ENCODE measurements at regions not wholly inside any gene's neighbourhood (a gene's known extent, or its start where the extent isn't known, plus 50 kb on each side); places are given as distances from the start of the nearest gene placed in this dataset.
"Not testable (repeated sequence)": the region's sequence is repeated elsewhere in the genome, so short reads cannot be mapped to it uniquely, and the experiment has no call there.

DNA sequence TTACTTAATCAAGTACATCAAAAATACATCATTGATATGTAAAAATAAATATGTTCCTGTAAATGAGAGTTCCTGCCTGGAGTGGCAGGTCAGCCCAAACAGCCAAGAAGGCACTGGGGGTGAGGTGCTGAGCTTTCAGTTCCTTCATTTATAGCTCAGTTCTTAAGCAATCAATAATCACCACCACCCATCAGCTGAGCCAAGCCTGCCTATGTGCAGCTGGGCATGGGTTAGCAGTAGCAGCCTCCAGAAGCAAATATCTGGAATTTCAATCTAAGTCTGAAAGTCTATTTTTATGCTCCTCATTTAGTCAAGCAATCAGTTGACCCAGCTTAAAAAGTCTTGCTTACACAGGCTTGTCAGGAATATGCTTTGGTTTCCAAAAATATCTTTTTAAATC, 811.0 kb upstream of the AMELY start:
- peak; percentile 78 for DNase-seq

DNA sequence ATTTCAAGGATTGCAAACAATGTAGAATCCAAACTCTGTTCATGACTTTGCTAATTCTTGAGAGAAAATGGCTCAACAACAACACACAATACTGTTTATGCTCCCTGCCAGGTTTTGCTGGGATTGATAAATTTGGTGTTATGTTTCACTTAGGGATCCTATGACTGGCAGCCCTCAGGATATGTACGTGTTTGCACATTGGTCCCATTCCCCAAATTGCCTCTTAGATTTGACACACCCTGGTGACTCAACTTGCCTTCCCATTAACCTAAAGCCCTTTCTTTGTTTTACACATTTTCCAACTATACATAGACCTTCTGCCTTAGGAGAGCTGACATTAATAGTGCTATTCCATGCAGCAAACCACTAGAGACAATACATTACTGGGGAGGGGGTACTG, 809.4 kb upstream of the AMELY start:
- DNase-seq: no peak

DNA sequence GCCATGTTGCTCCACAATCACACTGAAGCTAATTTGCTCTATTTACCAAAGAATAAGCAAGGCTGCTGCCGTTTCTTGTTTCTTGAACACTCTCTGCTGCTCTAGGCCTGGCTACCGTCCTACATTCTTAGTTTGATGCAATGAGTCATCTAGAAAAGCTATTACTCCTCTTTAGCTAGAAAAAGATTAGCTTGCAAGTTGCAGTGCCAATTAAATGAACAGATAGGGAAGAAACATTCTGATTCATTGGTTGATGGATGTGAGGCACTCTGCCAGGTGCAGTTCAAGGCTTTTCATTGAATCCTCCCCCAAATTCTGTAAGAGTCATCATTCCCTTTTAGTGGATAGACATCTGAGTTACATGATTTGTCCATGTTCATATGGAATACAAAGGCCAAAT, 807.7 kb upstream of the AMELY start:
- no peak for DNase-seq

DNA sequence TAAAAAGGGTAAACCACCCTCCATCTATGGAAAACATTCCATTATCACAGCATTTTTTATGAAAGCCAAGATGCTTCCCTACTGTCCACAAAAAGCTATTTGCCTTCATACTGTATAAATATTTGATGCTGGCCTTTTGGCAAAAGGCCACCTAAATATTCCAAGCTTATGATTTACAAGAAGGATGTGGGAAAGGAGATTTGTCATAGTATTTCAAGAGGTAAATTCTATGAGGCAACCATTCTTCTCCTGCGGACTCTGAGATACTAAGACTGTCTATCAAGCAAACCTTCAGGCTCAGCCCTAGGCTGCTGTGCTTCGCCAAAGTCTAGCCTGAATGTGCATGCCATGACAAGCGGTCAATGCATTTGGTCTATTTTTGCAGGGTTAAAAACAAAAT, 807.1 kb upstream of the AMELY start:
- no peak for DNase-seq

DNA sequence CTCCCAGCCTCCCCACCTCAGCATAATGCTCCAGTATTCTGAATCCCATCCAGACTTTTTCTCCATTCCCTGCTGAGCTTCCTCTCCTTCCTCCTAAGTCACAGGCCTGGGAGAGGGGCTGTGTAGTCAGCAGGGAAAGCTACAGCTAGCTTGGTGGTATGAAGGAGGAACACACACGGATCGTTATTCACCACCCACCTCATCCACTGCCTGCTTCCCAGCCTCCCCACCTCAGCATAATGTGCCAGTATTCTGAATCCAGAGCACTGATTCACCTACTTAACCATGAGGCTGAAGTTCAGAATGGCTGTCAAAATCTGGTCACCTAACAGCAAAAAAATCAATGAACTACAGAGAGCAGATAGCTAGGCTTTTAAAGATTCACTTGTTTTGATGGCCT, 806.6 kb upstream of the AMELY start:
- no peak for DNase-seq

DNA sequence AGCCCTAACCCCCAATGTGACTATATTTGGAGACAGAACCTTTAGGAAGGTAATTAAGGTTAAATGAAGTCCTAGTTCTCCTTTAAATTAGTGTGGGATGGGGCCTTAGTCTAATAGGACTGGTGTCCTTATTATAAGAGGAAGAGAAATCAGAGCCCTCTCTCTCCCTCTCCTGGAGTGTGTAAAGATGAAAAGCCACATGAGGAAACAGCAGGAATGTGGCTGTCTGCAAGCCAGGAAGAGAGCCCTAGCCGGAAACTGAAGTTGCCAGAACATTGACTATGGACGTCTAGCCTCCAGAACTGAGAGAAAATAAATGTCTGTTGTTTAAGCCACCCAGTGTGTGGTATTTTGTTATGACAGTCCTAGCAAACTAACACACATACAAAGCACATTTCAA, 802.9 kb upstream of the AMELY start:
- DNase-seq: peak; percentile 45 to 46

DNA sequence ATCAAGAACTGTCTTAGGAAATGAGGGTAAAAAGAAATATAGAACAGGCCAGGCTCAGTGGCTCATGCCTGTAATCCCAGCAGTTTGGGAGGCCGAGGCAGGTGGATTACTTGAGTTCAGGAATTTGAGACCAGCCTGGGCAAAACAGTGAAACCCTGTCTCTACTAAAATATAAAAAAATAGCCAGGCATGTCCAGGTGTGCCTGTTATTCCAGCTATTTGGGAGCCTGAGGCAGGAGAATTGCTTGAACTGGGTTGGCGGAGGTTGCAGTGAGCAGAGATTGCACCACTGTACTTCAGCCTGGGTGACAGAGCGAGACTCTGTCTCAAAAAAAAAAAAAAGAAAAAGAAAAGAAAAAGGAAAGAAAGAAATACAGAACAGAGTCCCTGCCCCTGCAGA, 802.2 kb upstream of the AMELY start:
- not testable (repeated sequence) for DNase-seq

DNA sequence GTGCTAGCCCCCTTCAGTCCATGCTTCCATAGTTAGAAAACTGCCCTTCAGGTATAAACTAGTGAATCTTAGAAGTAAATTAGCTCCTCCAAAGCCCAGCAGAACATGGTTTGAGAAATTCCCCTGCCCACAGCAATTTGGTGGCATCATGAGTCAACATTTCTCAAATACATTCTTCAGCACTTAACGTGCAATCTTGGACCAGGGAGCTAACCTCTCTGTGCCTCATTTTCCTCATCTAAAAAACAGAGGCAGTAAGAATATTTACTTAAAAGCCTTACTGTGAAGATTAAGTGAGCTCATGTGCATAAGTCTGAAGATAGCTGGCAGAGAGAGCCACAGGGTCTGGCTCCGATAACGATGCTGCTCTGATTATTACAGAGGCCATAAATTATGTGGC, 800.7 kb upstream of the AMELY start:
- DNase-seq: peak in 1 of 2 donors; percentile 23

DNA sequence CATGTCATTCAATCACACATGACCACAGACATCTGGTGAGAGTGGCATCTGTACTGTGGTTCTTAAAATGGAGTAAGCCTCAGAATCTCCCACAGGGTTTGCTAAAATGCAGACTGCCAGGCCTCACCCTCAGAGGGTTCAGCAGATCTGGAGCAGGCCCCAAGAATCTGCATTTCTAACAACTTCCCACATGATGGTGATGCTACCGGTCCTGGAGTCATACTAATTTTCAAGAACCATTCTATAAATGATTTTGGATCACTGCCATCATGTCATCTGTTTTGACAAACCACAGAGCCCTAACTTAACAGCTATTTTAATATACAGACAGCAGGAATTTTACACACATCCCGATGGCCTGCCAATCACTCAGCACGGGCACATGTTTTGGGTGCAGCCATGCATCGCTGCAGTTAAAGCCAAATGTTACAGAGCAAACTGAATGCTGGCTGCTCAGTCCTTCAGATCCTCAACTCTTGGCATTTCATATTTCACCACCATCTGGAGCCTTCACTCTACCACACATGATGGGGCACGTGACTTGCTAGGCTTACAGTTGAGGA, 792.1 kb upstream of the AMELY start:
- DNase-seq: no peak

DNA sequence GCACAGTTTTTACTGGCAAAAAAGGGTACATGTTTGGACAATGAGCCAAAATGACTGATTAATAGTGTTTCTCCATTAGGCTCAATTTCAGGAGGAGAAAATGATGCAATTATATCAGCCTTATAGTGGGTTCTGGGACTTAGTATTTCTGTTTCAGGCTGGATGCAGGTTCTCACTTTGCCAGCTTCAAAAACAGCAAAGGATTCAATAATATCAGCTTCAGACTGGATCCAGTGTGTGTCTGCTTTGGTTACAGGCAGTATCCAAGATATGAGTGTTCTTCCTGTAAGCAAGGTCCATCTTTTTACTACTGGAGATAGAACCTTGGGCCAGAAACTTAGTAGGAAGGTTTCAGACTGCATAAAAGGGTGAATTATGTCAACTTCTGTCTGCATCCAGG, 790.9 kb upstream of the AMELY start:
- DNase-seq: no peak

DNA sequence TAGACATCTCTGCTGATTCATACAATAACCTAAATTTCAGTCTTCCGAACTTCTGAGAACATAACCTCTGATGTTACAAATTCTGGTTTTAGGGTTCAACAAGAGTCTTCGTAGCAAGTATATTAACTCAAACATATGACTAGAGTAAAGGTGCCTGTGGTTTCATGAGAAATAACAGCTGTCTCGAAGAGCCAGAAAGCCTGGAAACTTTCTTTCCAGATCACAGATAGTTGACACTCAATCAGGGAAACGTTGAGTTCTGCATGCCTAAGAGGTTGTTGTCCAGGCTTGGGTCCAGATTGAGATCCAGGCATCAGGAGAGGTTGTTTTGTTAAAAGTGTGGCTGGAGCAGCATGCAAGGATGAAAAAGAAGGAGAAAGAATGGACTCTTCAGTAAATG, 790.1 kb upstream of the AMELY start:
- DNase-seq: no peak

DNA sequence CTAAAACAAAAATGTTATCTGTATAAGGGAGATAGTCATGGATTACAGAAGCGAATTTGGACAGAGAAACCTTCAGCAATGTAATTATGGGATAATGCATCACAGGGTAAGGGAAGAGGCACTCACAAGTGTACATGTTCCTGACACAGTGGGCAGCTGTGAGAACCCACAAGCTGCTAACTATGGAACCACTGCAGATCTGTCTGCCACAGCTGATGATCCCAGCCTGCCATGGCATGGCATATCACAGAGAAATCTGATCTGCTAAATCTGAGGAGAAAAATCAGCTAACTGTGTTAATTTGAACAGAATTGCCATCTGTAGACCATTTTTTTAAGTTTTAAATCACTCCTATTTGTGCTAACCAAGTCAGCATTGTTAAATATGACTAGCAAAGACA, 786.0 kb upstream of the AMELY start:
- DNase-seq: no peak

DNA sequence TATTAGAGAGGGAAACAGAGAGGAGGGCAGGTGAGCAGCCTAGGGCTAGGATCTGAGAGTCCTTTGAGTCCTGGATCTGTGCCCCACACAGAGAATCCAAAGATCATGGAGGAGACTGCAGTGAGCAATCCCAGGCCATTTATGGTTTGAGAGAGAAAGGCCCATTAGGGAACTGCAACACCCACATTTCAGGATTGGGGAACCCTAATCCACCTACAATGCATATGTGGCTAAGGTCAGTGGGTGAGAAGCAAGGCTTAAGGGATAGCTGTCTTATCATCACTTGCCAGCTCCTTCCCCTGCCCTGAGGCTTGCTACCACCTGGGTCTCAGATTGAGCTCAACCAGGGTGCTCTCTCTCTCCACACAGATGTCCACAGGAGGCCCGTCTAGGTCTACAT, 781.1 kb upstream of the AMELY start:
- peak; percentile 48 to 69 for DNase-seq

DNA sequence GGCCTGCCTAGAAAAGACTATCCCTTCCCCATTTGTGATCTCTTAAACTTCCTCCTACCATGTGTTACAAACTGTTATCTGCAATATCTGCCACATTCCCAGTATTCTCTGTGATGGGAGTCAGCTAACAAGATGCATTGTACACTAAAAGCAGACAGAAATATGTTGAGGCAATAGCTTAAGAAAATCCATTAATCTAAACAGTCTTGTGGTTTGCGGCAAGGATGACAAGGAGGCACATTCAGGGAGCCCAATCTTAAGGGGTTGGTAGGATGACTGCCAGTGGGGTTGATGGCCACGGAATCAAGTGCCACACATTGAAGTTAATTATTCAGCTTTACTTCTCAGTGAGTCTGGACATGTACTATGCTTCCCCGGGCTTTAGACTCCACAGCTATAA, 775.5 kb upstream of the AMELY start:
- no peak for DNase-seq

DNA sequence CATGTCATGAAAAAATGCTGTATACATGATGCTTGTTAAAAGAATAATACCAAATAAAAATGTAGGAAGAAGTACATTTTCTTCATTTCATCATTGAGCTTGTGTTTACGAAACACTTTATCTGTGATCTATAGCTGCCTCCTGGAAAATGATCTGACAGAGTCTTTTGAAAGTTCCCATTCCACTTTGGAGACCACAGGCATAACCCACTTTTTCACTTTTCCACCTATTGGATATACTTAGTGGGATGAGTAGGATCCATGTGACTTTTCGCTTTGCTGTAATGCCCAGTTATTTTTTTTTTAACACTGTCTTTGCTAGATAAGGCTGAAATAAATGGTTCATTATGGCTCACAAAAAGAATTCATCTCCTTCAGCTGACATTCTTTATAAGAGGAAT, 773.0 kb upstream of the AMELY start:
- no peak for DNase-seq

DNA sequence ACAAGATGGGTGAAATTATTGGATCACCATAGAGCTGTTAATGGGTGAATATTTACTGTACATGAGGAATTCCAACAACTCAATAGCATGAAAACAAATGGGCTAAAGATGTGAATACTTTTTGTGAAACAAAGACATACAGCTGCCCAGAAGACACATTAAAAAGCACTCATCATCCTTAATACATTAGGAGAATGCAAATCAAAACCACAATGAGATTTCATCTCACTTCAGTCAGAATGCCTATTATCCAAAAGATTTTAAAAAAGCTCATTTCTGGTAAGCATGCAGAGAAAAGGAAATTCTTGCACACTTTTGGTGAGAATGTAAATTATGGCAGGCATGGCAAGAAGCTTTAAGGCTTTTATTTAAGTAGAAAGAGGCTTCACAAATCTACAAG, 770.8 kb upstream of the AMELY start:
- no peak for DNase-seq

DNA sequence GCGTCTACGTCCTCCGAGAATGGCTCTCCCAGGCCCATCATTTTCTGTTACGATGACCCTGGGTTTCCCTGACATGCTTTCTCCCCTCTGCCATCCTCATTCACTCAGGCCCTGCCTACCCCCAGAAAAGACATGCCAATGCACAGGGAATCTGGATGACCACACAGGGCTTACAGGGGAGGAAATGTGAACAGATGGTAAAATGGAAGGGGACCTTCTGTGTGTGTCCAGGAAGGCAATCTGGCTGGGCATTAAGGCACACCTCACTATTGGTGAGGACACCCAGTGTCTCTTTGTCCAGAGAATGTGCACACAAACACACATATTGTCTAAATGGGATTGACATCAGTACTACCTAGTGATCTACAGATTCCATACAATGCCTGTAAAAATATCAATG, 769.9 kb upstream of the AMELY start:
- DNase-seq: no peak

DNA sequence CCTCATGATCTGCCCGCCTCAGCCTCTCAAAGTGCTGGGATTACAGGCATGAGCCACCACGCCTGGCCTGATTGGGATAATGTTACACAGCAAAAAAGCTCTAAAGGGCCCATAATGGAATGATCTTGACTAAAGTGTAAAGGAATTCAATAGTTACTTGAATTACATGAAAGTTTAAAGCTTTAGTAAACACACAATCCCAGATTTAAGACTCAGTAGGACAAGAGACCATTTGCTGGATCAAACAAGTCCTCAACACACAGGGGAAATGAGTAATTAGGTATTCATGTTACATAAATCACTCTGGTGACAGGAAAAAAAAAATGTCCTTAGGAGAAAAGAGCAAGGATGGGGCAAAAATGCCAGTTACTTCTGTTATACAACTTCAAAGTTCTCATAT, 762.9 kb upstream of the AMELY start:
- DNase-seq: no peak

DNA sequence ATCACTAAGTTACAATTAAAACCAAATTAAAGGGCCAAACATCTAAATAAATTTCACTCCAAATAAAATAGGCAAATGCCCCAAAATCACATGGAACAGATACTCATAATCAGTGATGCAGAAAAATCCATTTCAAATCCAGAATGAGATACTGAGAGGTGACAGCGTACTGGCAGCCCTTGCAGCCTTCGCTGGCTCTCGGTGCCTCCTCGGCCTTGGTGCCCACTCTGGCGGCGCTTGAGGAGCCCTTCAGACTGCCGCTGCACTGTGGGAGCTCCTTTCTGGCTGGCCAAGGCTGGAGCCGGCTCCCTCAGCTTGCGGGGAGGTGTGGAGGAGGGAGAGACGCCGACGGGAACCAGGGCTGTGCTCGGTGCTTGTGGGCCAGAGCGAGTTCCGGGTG, 761.2 kb upstream of the AMELY start:
- DNase-seq: no peak

DNA sequence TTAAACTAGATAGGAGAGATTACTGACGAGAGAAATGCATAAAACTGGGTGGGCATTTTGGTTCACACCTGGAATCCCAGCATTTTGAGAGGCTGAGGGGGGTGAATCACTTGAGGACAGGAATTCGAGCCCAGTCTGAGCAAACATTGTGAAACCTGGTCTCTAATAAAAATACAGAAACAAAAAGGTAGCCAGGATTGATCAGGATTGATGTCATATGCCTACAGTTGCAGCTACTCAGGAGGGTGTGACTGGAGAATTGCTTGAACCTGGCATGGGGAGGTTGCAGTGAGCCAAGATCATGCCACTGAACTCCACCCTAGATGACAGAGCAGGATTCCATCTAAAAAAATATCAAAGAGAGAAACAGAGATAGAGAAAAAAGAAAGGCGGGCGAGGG, 751.7 kb upstream of the AMELY start:
- DNase-seq: no peak

DNA sequence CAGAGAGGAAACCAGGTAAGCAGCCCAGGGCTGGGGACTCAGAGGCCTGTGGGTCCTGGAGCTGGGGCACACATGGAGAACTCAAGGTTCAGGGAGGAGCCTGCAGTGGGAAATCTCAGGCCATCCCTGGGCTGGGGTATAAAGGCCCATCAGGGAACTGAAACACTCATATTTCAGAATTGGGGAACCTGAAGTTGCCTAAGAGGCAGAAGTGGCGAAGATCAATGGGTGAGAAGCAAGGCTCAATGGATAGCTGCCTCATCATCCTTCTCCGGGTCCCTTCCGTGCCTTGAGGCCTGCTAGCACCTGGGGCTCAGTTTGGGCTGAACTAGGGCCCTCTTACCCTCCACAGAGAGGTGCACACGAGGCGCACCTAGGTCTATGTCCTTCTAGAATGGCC, 747.5 kb upstream of the AMELY start:
- DNase-seq: peak; percentile 42 to 50

DNA sequence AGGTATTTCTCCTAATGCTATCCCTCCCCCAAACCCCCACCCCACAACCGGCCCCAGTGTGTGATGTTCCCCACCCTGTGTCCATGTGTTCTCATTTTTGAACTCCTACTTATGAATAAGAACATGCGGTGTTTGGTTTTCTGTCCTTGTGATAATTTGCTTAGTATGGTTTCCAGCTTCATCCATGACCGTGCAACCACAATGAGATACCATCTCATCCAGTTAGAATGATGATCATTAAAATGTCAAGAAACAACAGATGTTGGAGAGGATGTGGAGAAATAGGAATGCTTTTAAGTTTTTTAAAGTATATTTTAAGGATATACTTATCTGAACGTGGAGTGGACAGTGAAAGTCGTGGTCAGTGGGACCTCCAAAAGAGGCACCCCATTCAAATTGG, 745.0 kb upstream of the AMELY start:
- no peak for DNase-seq

DNA sequence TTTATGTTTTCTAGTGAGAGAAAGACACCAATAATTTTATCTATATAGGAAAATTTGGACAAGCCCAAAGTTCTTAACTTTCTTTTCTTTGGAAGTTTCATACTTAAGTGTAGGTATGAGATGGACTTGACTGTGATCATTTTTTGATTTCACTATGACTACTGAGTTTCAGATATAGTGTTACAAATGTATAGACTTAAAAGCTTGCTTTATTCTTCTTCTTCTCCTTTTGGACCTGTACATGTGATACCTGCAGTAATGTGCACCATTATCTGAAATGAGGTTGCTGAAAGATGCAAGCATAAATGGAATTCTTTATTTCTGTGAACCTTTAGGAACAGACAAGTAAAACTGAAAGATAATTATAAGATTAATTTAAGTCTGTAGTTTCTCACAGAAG, 743.4 kb upstream of the AMELY start:
- no peak for DNase-seq

DNA sequence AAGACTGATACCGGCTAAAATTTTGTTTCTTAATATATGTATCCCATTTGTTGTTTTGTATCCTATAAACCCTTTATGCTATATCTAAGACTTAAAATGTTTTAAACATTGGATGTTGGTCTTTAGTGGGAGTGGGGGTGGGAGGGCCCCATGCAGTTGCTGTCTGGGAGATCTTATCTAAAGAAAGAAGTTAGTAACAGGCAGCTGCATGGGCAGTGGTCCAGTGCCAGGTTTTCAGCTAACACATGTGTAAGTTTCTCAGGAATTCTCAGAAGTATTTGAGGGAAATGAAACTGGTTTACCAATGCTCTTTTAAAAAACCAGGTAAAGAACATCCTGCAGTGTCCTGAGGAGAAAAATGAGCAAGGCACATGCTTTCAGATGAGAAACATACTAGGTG, 738.3 kb upstream of the AMELY start:
- not testable (repeated sequence) for DNase-seq
